HT-29 (cell line): ENCODE measurements at regions not wholly inside any gene's neighbourhood (a gene's known extent, or its start where the extent isn't known, plus 50 kb on each side); places are given as distances from the start of the nearest gene placed in this dataset. TPM values are rescaled to one million over a fixed set of nuclear protein-coding genes. Genes with fewer than 3 reads are reported as not detected.
"Not testable (repeated sequence)": the region's sequence is repeated elsewhere in the genome, so short reads cannot be mapped to it uniquely, and the experiment has no call there.

Experiments
- DNase-seq: peaks from one replicate; pipeline ENCODE4 v3.0.0-alpha.2; 2015; ENCODE audit warnings: low spot score
- small RNA-seq: library from RNA; depleted of rRNA; stranded (forward); fragments of <200 nt; gene quantifications from one replicate; pipeline ENCODE3, GENCODE V24; 2014

DNA sequence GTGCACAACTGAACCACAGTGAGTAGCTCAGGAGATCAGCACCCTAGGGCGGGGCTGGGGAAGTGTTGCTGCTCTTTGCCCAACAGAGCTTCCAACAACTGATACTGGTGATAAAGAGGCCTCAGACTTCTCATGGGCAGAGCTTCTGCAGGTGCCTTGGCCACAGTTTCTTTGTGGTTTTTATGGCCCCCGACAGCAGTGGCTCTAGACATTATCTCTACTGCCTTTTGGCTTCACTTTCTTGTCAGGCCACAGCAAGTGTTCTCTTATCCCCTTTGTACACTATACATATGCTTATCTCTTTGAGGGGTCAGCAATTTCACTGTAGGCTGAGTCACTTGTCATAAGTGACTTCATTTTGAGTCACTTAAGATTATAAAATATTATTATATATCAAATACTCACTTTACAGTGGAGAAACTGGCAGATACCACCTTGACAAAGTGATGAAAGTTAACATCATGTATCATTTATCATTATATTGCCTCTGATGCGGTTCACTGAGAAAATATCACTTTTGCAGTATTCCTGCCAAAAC lies 90.9 kb upstream of the COX7C start:
- DNase-seq: peak; percentile 8

DNA sequence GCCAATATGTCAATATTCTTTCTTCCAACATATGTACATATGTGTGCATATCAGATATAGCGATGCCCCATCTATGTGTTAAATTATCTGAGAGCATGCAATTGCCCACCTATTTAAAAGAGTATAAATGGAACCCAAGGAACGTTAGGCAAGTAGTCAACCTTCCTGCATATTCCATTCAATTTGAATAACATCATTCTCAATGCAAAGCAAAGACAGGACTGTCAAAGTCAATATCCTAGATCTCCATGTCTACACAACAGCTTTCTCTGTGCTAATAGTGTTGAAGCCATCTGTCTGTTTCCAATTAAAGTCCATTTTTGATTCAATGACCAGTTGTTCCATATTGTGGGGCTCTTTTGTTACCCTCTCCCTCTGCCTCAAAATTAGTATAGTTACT lies 85.3 kb upstream of the COX7C start:
- no peak for DNase-seq

DNA sequence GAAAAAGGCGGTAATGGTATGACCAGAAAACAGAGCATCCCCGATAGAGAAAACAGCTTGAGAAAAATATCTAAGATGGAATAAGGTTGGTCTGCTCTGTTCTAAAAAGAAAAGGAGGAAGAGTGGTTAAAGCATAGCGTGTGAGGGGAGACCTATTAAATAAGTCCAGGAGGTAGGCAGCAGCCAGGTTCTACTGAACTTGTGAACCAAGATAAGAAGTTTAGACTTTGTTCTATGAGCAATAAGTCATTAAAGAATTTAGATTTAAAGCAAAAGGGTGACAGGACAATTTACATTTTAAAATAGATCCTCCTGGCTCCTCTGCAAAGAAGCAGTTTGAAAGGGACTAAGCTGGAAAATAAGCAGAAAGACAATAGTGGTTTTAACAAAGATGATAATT lies 81.3 kb upstream of the COX7C start:
- no peak for DNase-seq

DNA sequence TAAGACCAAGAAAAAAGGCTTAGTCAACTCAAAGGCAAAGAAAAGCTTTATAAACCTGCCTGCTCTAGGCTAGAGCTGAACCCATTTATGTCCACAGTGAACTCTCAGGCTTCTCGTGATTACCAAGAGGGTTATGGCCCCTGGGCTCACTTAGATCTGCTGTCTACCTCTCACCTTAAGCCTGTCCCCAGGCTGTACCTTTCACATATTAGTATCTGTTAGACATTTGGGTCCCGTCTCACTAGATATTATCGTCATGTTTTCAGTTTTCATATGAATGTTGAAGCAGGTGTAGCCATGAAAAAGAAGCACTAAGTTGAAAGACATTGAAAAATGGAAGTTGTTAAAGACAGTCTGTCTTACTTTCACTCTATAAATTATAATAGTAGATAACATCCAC lies 75.2 kb upstream of the COX7C start:
- no peak for DNase-seq

DNA sequence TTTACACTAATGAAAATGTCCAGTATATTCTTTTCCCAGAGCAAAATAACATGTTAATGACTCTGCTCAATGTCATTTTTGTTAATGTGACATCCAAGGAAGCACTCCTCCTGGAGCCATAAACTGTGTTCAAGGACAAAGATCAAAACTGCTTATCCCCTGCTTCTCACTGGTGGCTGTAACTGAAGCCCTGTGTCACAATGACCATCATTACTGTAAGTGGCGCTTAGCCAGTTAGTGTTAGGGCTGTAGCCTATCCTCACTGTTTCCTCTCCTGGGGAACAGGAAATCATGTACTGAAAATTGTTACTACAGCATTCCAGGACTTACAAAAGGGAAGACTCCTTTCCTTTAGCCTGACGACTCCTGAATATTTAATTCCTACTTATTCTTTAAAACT lies 71.7 kb upstream of the COX7C start:
- no peak for DNase-seq

DNA sequence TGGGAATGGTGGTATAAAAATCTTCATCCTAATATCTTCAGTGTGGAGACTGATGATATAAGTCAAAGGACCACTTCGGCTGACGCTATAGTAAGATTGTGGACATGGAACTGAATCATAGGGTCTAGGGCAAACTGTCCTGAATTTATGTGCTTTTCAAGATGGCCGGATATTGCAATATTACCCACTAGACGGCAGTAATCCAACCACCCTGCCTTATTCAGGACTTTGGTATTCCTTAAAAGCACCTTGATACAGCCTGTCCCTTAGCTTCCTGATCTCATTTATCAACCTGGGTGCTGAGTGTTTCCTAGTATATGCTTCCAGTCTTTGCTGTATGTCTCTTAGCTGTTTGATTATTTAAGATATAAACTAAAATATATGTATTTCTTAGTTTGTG lies 71.2 kb upstream of the COX7C start:
- DNase-seq: peak; percentile 24

DNA sequence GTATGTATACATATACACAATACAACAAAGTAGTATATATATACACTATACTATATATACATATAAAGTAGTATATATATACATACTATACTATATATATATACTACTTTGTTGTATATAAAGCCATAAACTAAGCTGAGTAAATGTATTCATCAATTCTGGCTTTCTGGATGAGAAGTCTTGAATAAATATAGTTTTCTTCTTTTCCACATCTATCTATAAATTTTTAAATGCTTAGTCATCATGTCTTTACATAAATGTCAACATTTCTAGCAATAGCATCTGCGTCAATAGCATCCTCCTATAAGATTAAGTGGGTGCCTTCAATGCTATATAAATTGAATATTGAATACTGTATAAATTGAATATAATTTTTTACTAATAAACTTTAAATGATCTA lies 63.1 kb upstream of the COX7C start:
- DNase-seq: no peak

DNA sequence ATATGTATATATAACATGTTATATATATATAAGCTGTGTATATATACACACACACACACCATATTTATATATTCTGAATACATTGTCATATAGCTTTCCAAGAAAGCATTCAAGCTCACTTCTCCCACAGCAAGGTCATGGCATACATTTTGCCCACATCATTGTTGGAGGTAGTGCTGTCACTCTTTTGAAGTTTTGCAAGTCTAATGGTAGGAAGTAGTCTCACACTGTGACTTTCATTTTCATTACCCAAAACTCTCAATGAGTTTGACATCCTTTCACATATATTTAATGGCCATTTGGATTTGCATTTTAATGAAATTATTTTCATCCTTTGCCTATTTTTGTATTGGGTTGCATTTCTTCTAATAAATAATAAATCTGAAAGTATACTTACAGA lies 59.8 kb upstream of the COX7C start:
- DNase-seq: no peak

DNA sequence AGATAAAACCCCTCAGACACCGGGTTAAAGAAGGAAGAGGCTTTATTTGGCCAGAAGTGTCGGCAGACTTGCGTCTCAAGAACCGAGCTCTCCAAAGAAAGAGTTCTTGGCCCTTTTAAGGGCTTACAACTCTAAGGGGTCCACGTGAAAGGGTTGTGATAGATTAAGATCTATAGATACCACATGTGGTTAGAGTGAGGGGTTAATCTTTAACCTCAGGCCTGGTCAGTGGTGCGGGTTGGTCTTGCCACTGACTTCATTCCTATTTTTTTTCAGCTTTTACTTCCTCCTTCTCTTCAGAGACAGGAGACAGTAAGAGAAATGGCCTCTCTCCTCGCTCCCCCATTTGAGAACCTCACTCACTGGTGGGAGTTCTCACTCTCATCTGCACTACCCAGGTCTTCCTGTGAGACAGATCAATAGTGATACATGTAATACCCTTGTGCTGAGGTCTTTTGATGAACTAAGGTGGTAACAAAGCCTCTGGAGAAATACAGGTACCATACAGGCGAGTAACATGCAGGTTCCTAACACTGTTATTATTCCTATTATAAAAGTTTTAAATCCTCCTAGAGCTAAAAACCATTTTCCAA lies 52.4 kb upstream of the COX7C start:
- peak; percentile 10 for DNase-seq

DNA sequence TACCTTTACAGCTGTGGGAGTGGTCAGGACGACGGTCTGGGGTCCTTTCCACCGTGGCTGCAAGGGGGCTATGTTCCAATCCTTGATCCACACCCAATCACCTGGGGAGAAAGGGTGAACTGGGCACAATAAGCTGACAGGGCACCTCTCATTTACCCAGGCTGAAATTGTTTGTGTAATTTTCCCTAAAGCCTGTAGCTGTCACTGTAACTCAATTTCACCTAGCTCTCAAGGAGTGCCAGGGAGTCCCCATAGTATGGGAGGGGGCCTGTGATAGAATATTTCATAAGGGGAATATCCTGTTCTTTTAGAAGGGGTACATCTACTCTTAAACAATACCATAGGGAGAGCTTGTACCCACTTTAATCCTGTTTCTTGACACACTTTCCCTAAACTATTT lies 51.7 kb upstream of the COX7C start:
- DNase-seq: not testable (repeated sequence)

Small RNA genes in the stretch of these regions (small RNA-seq; reads per million reads assigned to genes)
- not detected for gene RBBP4P6
